ENCODE measurements at regions not wholly inside any gene's neighbourhood (a gene's known extent, or its start where the extent isn't known, plus 50 kb on each side); places are given as distances from the start of the nearest gene placed in this dataset.

GRCh38 chr17:72492494-72492893 is 371.7 kb downstream of the SOX9 start:
- H3K27me3 ChIP-seq (ENCODE audit: control insufficient read depth in 3 of 3, insufficient read depth in 3 of 3, low read length in 2 of 3): no peaks in the 10 kb centered on the region
- H3K4me1 ChIP-seq (ENCODE audit: control insufficient read depth in 5 of 5, insufficient read depth in 5 of 5, low read length in 5 of 5): peaks cover 0 to 3% (median 0%) of the 10 kb centered on the region in 5 donors
- H3K4me3 ChIP-seq: no peak overlapping the region
- H3K27ac ChIP-seq (ENCODE audit: low read depth in 1 of 2, low read length in 1 of 2): no peak overlapping the region
- no peak for ATAC-seq (ENCODE audit: insufficient read depth, low FRiP score)
- TF ChIP-seq CTCF (IDR thresholded peaks at IDR 0.05; ENCODE audit: control extremely low read depth, extremely low read depth): no peak
- DNase-seq: no peak
- 95 to 98% methylated on average over 2 of the region's 2 CpGs for WGBS, 2 donors
- no peaks in the 10 kb centered on the region for H3K36me3 ChIP-seq (ENCODE audit: control insufficient read depth in 4 of 4, insufficient read depth in 4 of 4, low read length in 4 of 4)
- H3K9me3 ChIP-seq (ENCODE audit: control insufficient read depth in 4 of 4, insufficient read depth in 3 of 4, low read length in 3 of 4): peaks cover 0 to 2% (median 0%) of the 10 kb centered on the region in 4 donors
- no peak overlapping the region for H3K9ac ChIP-seq (ENCODE audit: insufficient read depth in 1 of 2, low read length in 2 of 2)

- WGBS, 2 donors: 82% methylated on average over 5 of the region's 5 CpGs
- Histone ChIP-seq H3K36me3 (ENCODE audit: control insufficient read depth in 4 of 4, insufficient read depth in 4 of 4, low read length in 4 of 4) (no peaks in the 10 kb centered on the region), H3K4me3 (no peak overlapping the region), H3K9ac (ENCODE audit: insufficient read depth in 1 of 2, low read length in 2 of 2) (no peak overlapping the region), H3K9me3 (ENCODE audit: control insufficient read depth in 4 of 4, insufficient read depth in 3 of 4, low read length in 3 of 4) (peaks cover 0 to 2% (median 0%) of the 10 kb centered on the region in 4 donors), H3K27me3 (ENCODE audit: control insufficient read depth in 3 of 3, insufficient read depth in 3 of 3, low read length in 2 of 3) (no peaks in the 10 kb centered on the region), H3K4me1 (ENCODE audit: control insufficient read depth in 5 of 5, insufficient read depth in 5 of 5, low read length in 5 of 5) (peaks cover 0 to 3% (median 0%) of the 10 kb centered on the region in 5 donors), H3K27ac (ENCODE audit: low read depth in 1 of 2, low read length in 1 of 2) (no peak overlapping the region)
- ATAC-seq (ENCODE audit: insufficient read depth, low FRiP score) (no peak), DNase-seq (no peak)
- TF ChIP-seq CTCF (IDR thresholded peaks at IDR 0.05; ENCODE audit: control extremely low read depth, extremely low read depth): no peak
These were observed 372.1 kb downstream of the SOX9 start for GRCh38 chr17:72492941-72493340.

- WGBS, 2 donors: 88 to 90% methylated on average over 2 of the region's 2 CpGs
- ATAC-seq (ENCODE audit: insufficient read depth, low FRiP score): no peak
These were observed 373.7 kb downstream of the SOX9 start for GRCh38 chr17:72494566-72494965.

More at GRCh38 chr17:72494566-72494965, 373.7 kb downstream of the SOX9 start:
- Histone ChIP-seq H3K4me1 (ENCODE audit: control insufficient read depth in 5 of 5, insufficient read depth in 5 of 5, low read length in 5 of 5) (peaks cover 0 to 3% (median 0%) of the 10 kb centered on the region in 5 donors), H3K27me3 (ENCODE audit: control insufficient read depth in 3 of 3, insufficient read depth in 3 of 3, low read length in 2 of 3) (no peaks in the 10 kb centered on the region), H3K4me3 (no peak overlapping the region), H3K9ac (ENCODE audit: insufficient read depth in 1 of 2, low read length in 2 of 2) (no peak overlapping the region), H3K27ac (ENCODE audit: low read depth in 1 of 2, low read length in 1 of 2) (no peak overlapping the region), H3K36me3 (ENCODE audit: control insufficient read depth in 4 of 4, insufficient read depth in 4 of 4, low read length in 4 of 4) (no peaks in the 10 kb centered on the region), H3K9me3 (ENCODE audit: control insufficient read depth in 4 of 4, insufficient read depth in 3 of 4, low read length in 3 of 4) (peaks cover 0 to 2% (median 0%) of the 10 kb centered on the region in 4 donors)
- TF ChIP-seq CTCF (IDR thresholded peaks at IDR 0.05; ENCODE audit: control extremely low read depth, extremely low read depth): no peak
- no peak for DNase-seq
